ENCODE measurements at regions not wholly inside any gene's neighbourhood (a gene's known extent, or its start where the extent isn't known, plus 50 kb on each side); places are given as distances from the start of the nearest gene placed in this dataset.

- TF ChIP-seq CTCF (IDR thresholded peaks at IDR 0.05) (no peak), POLR2A (IDR thresholded peaks at IDR 0.05; ENCODE audit: low read depth) (no peak), EP300 (IDR thresholded peaks at IDR 0.05) (no peak), POLR2AphosphoS5 (IDR thresholded peaks at IDR 0.05) (no peak)
Observed at GRCh38 chrX:10032147-10032546, 65.0 kb downstream of the CLDN34 start.

Data from esophagus muscularis mucosa (tissue), 4 donors.